SK-N-SH (cell line): ENCODE measurements at regions not wholly inside any gene's neighbourhood (a gene's known extent, or its start where the extent isn't known, plus 50 kb on each side); places are given as distances from the start of the nearest gene placed in this dataset.

ENCODE experiments used
- CTCF ChIA-PET: fragments of 300-600, 350-600 bp; formaldehyde crosslinking; extraction: SDS; loops from one replicate; lab custom pipeline; 2021; lab: Yijun Ruan, JAX
- POLR2A ChIA-PET: fragments of 350-600 bp; sonication (Branson Sonifier 250); formaldehyde crosslinking; extraction: SDS; loops from one replicate; lab custom pipeline; 2020; ENCODE audit warnings: antibody characterized with exemption, inconsistent platforms; lab: Yijun Ruan, JAX
- DNase-seq: peaks from one replicate; pipeline ENCODE4 v3.0.0; 2012
- H2AFZ ChIP-seq: fragments of 200-600 bp; sonication (generic); 2 replicates; pipeline ENCODE4 v1.8.1; 2016; ENCODE audit warnings: antibody characterized with exemption, mild to moderate bottlenecking, low read depth
- H3F3A ChIP-seq: fragments of 200-600 bp; sonication (generic); replicated peaks from 2 replicates; pipeline ENCODE3; 2016; ENCODE audit warnings: antibody characterized with exemption, mild to moderate bottlenecking; ENCODE audit not compliant: insufficient read depth
- H3K27ac ChIP-seq, 2 experiments: fragments of 200-500 bp in 1 of 2; fragments of 200-600 bp in 1 of 2; sonication (Bioruptor generic) in 1 of 2; sonication (generic), shearing (Covaris generic) in 1 of 2; 2 replicates each; pipeline versions ENCODE4 v1.5.1 to v1.6.1; 2014 to 2016; ENCODE audit warnings: low read depth in 2 of 2, inconsistent platforms in 1 of 2, low read length in 1 of 2, mild to moderate bottlenecking in 1 of 2, mixed read lengths in 1 of 2
- H3K27me3 ChIP-seq: fragments of 200-600 bp; sonication (generic), shearing (Covaris generic); 2 replicates; pipeline ENCODE4 v1.6.1; 2016; ENCODE audit warnings: mixed run types; ENCODE audit not compliant: insufficient read depth
- H3K36me3 ChIP-seq, 2 experiments: fragments of 200-500 bp in 1 of 2; fragments of 200-600 bp in 1 of 2; sonication (Bioruptor generic) in 1 of 2; sonication (generic) in 1 of 2; replicated peaks in 1 of 2; 2 replicates each; pipeline versions ENCODE3 to v1.5.1; 2014 to 2016; ENCODE audit warnings: low read length in 1 of 2, mild to moderate bottlenecking in 1 of 2; ENCODE audit not compliant: insufficient read depth in 2 of 2, control insufficient read depth in 1 of 2
- H3K4me1 ChIP-seq, 2 experiments: fragments of 200-500 bp in 1 of 2; fragments of 200-600 bp in 1 of 2; sonication (Bioruptor generic) in 1 of 2; sonication (generic), shearing (Covaris generic) in 1 of 2; 2 replicates each; pipeline versions ENCODE4 v1.5.1 to v1.6.1; 2014 to 2016; ENCODE audit warnings: low read depth in 1 of 2, low read length in 1 of 2, mixed run types in 1 of 2; ENCODE audit not compliant: insufficient read depth in 2 of 2, control insufficient read depth in 1 of 2
- H3K4me2 ChIP-seq: fragments of 200-600 bp; sonication (generic), shearing (Covaris generic); 2 replicates; pipeline ENCODE4 v1.6.1; 2017; ENCODE audit warnings: mixed run types
- H3K4me3 ChIP-seq, 2 experiments: fragments of 200-500 bp in 1 of 2; fragments of 200-600 bp in 1 of 2; sonication (Bioruptor generic) in 1 of 2; sonication (generic), shearing (Covaris generic) in 1 of 2; 2 replicates each; pipeline versions ENCODE4 v1.5.1 to v1.8.1; 2014 to 2016; ENCODE audit warnings: low read depth in 2 of 2, inconsistent platforms in 1 of 2, low read length in 1 of 2, mild to moderate bottlenecking in 1 of 2, mixed read lengths in 1 of 2, moderate library complexity in 1 of 2
- H3K79me2 ChIP-seq: fragments of 200-600 bp; sonication (generic); 2 replicates; pipeline ENCODE4 v1.8.1; 2017; ENCODE audit warnings: mild to moderate bottlenecking; ENCODE audit not compliant: insufficient read depth
- H3K9ac ChIP-seq: fragments of 200-600 bp; sonication (generic); 2 replicates; pipeline ENCODE4 v1.6.1; 2017; ENCODE audit warnings: mixed run types
- H3K9me2 ChIP-seq: fragments of 200-600 bp; sonication (generic); 2 replicates; pipeline ENCODE4 v1.6.1; 2017; ENCODE audit warnings: mixed run types
- H3K9me3 ChIP-seq: fragments of 200-600 bp; sonication (generic); 2 replicates; pipeline ENCODE4 v1.6.1; 2017; ENCODE audit warnings: mixed run types, mild to moderate bottlenecking, moderate library complexity
- H4K20me1 ChIP-seq: fragments of 200-600 bp; sonication (generic); 2 replicates; pipeline ENCODE4 v1.6.1; 2017; ENCODE audit warnings: mild to moderate bottlenecking, mixed run types; ENCODE audit not compliant: insufficient read depth
- CHD2 ChIP-seq: fragments of 150-350 bp; IDR thresholded peaks from 2 replicates; pipeline ENCODE4 v1.6.1; 2018; ENCODE audit warnings: low read length; ENCODE audit not compliant: partially characterized antibody
- EP300 ChIP-seq, 2 experiments: IDR thresholded peaks; 2 replicates each; pipeline versions ENCODE4 v1.4.0 to v1.6.1; 2012; ENCODE audit warnings: borderline replicate concordance in 1 of 2, low read depth in 1 of 2, low read length in 1 of 2
- EZH2phosphoT487 ChIP-seq: fragments of 200-600 bp; sonication (generic); IDR thresholded peaks from 2 replicates; pipeline ENCODE4 v1.6.1; 2017; ENCODE audit warnings: low read depth, mixed run types, mild to moderate bottlenecking, antibody characterized with exemption, moderate library complexity, borderline replicate concordance
- FOSL2 ChIP-seq: IDR thresholded peaks from 2 replicates; pipeline ENCODE4 v1.4.0; 2012; ENCODE audit warnings: low read depth, mild to moderate bottlenecking, moderate library complexity, borderline replicate concordance
- FOXM1 ChIP-seq: IDR thresholded peaks from 2 replicates; pipeline ENCODE4 v1.4.0; 2012; ENCODE audit warnings: low read depth, mild to moderate bottlenecking
- JUND ChIP-seq: IDR thresholded peaks from 2 replicates; pipeline ENCODE4 v1.4.0; 2012
- MEF2A ChIP-seq: IDR thresholded peaks from 2 replicates; pipeline ENCODE4 v1.4.0; 2012; ENCODE audit warnings: low read depth, borderline replicate concordance
- MXI1 ChIP-seq: IDR thresholded peaks from 2 replicates; pipeline ENCODE4 v1.6.1; 2012; ENCODE audit warnings: mild to moderate bottlenecking, low read depth, low read length, improper control_type of control experiment
- NRF1 ChIP-seq: IDR thresholded peaks from 2 replicates; pipeline ENCODE4 v1.6.1; 2012; ENCODE audit warnings: low read depth, mild to moderate bottlenecking, low read length
- POLR2AphosphoS5 ChIP-seq: IDR thresholded peaks from 2 replicates; pipeline ENCODE4 v1.6.1; 2012; ENCODE audit warnings: low read depth, low read length
- RAD21 ChIP-seq: IDR thresholded peaks from 2 replicates; pipeline ENCODE4 v1.6.1; 2012; ENCODE audit warnings: mild to moderate bottlenecking, low read length
- RCOR1 ChIP-seq: fragments of 150-350 bp; IDR thresholded peaks from 2 replicates; pipeline ENCODE4 v1.6.1; 2017; ENCODE audit warnings: antibody characterized with exemption, low read length
- RFX5 ChIP-seq: IDR thresholded peaks from 2 replicates; pipeline ENCODE4 v1.6.1; 2012; ENCODE audit warnings: mild to moderate bottlenecking, improper control_type of control experiment, low read length
- SIN3A ChIP-seq: IDR thresholded peaks from 2 replicates; pipeline ENCODE4 v1.6.1; 2012; ENCODE audit warnings: low read depth, mild to moderate bottlenecking, low read length, moderate library complexity, borderline replicate concordance
- SMC3 ChIP-seq: IDR thresholded peaks from 2 replicates; pipeline ENCODE4 v1.6.1; 2012; ENCODE audit warnings: low read depth, low read length, improper control_type of control experiment
- TCF12 ChIP-seq: IDR thresholded peaks from 2 replicates; pipeline ENCODE4 v1.4.0; 2012
- YY1 ChIP-seq: IDR thresholded peaks from 2 replicates; pipeline ENCODE4 v1.4.0; 2012; ENCODE audit warnings: low read depth, mild to moderate bottlenecking
- WGBS: methylation state at CpG from one replicate; pipeline ENCODE4 v1.1.6; 2017; ENCODE audit warnings: low lambda C conversion rate; 5-methylcytosine and 5-hydroxymethylcytosine counted together
- TF ChIP-seq, protein P1 (sequence below): IDR thresholded peaks from 2 replicates; pipeline ENCODE4; 2012
- TF ChIP-seq, protein P2 (sequence below): fragments of 150-350 bp; IDR thresholded peaks from 2 replicates; pipeline ENCODE4 v1.6.1; 2016; ENCODE audit warnings: mild to moderate bottlenecking, low read depth, low read length
- TF ChIP-seq, protein P3 (sequence below): IDR thresholded peaks from 2 replicates; pipeline ENCODE4 v1.4.0; 2012; ENCODE audit warnings: low read depth, borderline replicate concordance
- TF ChIP-seq, protein P4 (sequence below): IDR thresholded peaks from 2 replicates; pipeline ENCODE4 v1.6.1; 2012; ENCODE audit warnings: mild to moderate bottlenecking, low read depth, low read length, moderate library complexity

DNA sequence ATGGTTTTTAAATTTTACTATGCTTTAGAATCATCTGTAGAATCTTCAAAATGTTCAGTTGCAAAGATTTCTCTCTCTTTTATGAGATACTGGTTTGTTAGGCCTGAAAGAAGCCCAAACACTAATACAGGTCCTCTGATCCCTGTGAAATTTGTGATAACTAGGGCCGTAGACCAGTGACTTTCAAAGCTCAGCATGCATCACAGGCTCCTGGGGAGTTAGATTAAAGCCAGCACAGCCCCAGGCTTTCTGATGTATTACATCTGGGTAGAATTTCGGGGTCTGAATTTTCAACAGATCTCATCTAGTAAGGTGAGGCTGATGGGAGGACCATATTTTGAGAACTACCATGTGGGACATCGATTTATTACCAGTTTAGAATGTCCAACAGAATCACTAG is 194.1 kb upstream of the PTPRD start:
- Histone ChIP-seq H3K9ac (no peak overlapping the region), H3K4me1 (no peaks in the 10 kb centered on the region), H3K4me2 (no peak overlapping the region), H2AFZ (no peak overlapping the region), H3K27me3 (no peaks in the 10 kb centered on the region), H3K9me2 (no peaks in the 10 kb centered on the region), H4K20me1 (no peaks in the 10 kb centered on the region), H3K36me3 (no peaks in the 10 kb centered on the region), H3F3A (no peaks in the 10 kb centered on the region), H3K4me3 (no peak overlapping the region), H3K27ac (no peak overlapping the region), H3K79me2 (no peaks in the 10 kb centered on the region), H3K9me3 (no peaks in the 10 kb centered on the region)
- CTCF ChIA-PET, result no interaction called here
- WGBS, result 3% methylated on average over 3 of the region's 3 CpGs
- no peak for DNase-seq
- TF ChIP-seq CHD2, result no peak
- no peak for TF ChIP-seq FOXM1
- TF ChIP-seq MEF2A, result no peak
- no peak for TF ChIP-seq RAD21
- TF ChIP-seq, protein P1, sequence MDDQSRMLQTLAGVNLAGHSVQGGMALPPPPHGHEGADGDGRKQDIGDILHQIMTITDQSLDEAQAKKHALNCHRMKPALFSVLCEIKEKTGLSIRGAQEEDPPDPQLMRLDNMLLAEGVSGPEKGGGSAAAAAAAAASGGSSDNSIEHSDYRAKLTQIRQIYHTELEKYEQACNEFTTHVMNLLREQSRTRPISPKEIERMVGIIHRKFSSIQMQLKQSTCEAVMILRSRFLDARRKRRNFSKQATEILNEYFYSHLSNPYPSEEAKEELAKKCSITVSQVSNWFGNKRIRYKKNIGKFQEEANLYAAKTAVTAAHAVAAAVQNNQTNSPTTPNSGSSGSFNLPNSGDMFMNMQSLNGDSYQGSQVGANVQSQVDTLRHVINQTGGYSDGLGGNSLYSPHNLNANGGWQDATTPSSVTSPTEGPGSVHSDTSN, result no peak
- TF ChIP-seq SMC3, result no peak
- TF ChIP-seq FOSL2, result no peak
- no peak for TF ChIP-seq TCF12
- POLR2A ChIA-PET, result no interaction called here

DNA sequence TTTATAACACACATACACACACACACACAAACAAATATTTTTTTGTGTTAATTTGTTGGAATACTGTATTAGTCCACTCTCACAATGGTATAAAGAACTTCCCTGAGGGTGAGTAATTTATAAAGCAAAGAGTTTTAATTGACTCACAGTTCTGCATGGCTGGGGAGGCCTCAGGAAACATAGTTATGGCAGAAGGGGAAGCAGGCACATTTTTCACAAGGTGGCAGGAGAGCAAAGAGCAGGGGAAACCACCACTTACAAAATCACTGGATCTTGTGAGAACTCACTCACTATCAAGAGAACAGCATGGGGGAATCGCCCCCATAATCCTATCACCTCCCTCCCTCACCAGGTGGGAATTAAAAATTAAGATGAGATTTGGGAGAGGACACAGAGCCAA is 205.4 kb upstream of the PTPRD start:
- Histone ChIP-seq H3K4me2 (no peak overlapping the region), H2AFZ (no peak overlapping the region), H3K27me3 (no peaks in the 10 kb centered on the region), H3K36me3 (no peaks in the 10 kb centered on the region), H3F3A (no peaks in the 10 kb centered on the region), H4K20me1 (no peaks in the 10 kb centered on the region), H3K9me2 (no peaks in the 10 kb centered on the region), H3K4me1 (no peaks in the 10 kb centered on the region), H3K79me2 (no peaks in the 10 kb centered on the region), H3K4me3 (no peak overlapping the region), H3K9ac (no peak overlapping the region), H3K9me3 (no peaks in the 10 kb centered on the region), H3K27ac (no peak overlapping the region)
- 0% methylated on average over 1 of the region's 1 CpG for WGBS
- POLR2A ChIA-PET, result no interaction called here
- TF ChIP-seq JUND (no peak), FOXM1 (no peak), RFX5 (no peak), RAD21 (no peak), SIN3A (no peak), YY1 (no peak), TCF12 (no peak), POLR2AphosphoS5 (no peak), EZH2phosphoT487 (no peak), NRF1 (no peak), FOSL2 (no peak), EP300 (IDR thresholded peaks at IDR 0.05; ENCODE audit: borderline replicate concordance in 1 of 2, low read depth in 1 of 2, low read length in 1 of 2) (no peak), RCOR1 (no peak), MXI1 (no peak)
- TF ChIP-seq, protein P2, sequence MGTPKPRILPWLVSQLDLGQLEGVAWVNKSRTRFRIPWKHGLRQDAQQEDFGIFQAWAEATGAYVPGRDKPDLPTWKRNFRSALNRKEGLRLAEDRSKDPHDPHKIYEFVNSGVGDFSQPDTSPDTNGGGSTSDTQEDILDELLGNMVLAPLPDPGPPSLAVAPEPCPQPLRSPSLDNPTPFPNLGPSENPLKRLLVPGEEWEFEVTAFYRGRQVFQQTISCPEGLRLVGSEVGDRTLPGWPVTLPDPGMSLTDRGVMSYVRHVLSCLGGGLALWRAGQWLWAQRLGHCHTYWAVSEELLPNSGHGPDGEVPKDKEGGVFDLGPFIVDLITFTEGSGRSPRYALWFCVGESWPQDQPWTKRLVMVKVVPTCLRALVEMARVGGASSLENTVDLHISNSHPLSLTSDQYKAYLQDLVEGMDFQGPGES, result no peak
- TF ChIP-seq, protein P3, sequence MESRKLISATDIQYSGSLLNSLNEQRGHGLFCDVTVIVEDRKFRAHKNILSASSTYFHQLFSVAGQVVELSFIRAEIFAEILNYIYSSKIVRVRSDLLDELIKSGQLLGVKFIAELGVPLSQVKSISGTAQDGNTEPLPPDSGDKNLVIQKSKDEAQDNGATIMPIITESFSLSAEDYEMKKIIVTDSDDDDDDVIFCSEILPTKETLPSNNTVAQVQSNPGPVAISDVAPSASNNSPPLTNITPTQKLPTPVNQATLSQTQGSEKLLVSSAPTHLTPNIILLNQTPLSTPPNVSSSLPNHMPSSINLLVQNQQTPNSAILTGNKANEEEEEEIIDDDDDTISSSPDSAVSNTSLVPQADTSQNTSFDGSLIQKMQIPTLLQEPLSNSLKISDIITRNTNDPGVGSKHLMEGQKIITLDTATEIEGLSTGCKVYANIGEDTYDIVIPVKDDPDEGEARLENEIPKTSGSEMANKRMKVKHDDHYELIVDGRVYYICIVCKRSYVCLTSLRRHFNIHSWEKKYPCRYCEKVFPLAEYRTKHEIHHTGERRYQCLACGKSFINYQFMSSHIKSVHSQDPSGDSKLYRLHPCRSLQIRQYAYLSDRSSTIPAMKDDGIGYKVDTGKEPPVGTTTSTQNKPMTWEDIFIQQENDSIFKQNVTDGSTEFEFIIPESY, result no peak
- TF ChIP-seq, protein P4, sequence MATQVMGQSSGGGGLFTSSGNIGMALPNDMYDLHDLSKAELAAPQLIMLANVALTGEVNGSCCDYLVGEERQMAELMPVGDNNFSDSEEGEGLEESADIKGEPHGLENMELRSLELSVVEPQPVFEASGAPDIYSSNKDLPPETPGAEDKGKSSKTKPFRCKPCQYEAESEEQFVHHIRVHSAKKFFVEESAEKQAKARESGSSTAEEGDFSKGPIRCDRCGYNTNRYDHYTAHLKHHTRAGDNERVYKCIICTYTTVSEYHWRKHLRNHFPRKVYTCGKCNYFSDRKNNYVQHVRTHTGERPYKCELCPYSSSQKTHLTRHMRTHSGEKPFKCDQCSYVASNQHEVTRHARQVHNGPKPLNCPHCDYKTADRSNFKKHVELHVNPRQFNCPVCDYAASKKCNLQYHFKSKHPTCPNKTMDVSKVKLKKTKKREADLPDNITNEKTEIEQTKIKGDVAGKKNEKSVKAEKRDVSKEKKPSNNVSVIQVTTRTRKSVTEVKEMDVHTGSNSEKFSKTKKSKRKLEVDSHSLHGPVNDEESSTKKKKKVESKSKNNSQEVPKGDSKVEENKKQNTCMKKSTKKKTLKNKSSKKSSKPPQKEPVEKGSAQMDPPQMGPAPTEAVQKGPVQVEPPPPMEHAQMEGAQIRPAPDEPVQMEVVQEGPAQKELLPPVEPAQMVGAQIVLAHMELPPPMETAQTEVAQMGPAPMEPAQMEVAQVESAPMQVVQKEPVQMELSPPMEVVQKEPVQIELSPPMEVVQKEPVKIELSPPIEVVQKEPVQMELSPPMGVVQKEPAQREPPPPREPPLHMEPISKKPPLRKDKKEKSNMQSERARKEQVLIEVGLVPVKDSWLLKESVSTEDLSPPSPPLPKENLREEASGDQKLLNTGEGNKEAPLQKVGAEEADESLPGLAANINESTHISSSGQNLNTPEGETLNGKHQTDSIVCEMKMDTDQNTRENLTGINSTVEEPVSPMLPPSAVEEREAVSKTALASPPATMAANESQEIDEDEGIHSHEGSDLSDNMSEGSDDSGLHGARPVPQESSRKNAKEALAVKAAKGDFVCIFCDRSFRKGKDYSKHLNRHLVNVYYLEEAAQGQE, result no peak
- CTCF ChIA-PET, result no interaction called here
- DNase-seq, result no peak
